SKM-1 treated with dmso at 0.1 percent for 144 hours (cell line): ENCODE measurements at regions not wholly inside any gene's neighbourhood (a gene's known extent, or its start where the extent isn't known, plus 50 kb on each side); places are given as distances from the start of the nearest gene placed in this dataset.
"Not testable (repeated sequence)": the region's sequence is repeated elsewhere in the genome, so short reads cannot be mapped to it uniquely, and the experiment has no call there.

Experiments
- DNase-seq: peaks from one replicate; lab custom pipeline; 2025; ENCODE audit not compliant: unreplicated experiment; lab: John Stamatoyannopoulos, UW

DNA sequence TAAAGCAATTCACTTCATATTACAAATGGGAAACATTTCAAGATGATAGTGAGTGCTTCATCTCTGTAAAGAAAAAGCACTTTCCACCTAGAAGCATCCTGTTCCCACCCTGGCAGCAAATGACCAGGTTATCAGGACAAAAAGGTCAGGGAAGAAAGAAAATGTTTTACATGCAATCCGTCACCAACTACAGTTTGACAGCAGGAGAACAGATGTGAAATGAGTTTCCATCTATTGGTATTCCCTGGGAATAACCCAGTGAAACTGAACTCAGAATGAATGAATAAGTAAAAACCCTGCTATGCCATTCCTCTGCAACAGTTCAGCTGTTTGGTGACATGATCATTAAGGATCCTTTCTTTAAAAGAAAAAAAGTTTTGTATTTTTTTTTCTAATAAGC lies 67.6 kb downstream of the HTR1A start:
- DNase-seq, result no peak

DNA sequence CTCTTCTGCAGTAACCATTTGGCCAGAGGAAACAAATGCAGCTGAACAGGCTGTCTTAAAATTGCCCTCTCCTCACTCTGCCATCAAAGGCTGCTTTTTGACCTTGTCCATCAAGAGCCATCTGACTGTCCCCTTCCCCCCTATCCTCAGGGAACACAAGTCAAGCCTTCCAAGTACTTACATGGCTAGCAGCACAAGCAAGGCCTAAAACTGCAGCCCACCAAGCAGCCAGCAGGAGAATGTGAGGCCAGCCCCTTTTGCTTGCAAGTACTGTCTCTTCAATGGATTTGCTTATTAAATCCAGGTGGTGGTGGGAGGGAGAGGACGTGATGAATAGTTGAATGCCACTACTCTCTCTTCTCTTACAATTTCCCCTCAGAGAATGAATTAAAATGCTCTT lies 83.5 kb downstream of the HTR1A start:
- DNase-seq, result no peak

DNA sequence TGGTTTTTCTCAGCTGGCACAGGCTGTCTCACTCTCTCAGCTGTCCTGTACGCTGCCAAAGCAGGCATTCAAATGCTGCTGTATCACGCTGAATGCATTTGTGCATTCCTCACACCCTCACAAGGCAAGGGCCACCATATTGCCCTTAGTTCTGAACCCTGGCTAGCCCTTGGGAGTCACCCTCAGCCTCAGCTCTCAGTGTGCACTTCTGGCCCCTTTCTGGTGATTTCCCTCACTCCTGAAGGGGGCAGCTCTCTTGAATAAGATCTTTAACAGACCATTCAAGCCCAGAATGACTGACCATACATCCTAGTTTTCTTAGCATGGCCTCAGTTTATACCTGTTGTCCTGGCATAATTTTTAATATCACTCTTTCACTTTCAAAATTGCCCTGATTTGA lies 84.3 kb downstream of the HTR1A start:
- no peak for DNase-seq

DNA sequence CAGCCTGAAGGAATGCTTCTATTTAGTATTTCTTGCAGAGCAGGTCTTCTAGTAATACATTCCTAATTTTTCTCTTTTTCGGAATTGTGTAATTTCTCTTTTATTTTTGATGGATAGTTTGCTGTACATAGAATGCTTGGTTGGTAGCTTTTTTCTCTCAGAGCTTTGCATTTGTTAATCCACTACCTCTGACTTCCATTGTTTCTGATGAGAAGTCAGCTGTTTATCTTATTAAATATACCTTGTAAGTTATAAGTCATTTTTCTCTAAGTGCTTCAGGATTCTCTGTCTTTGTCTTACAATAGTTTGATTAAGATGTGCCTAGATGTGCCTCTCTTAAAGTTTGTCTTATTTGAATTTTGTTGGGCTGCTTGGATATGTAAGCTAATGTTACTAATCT lies 101.9 kb downstream of the HTR1A start:
- no peak for DNase-seq

DNA sequence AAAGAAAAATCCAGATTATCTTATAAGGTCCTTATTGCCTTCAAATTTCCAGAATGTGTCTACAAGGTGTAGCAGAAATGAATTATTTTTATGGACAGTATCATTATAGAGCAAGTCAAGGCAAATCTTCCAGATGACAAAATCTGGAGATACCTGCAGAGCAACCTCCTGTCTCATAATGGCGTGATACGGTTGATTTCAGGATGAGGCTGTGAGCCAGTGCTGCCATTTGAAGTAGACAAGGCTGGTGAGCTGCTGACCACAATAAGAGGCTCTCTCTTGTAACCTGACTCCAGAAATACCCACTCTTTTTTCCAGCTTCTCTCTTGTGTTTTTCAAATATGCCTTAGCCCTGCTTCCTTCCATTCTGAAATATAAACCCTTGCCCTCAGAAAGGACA lies 108.2 kb downstream of the HTR1A start:
- DNase-seq, result no peak

DNA sequence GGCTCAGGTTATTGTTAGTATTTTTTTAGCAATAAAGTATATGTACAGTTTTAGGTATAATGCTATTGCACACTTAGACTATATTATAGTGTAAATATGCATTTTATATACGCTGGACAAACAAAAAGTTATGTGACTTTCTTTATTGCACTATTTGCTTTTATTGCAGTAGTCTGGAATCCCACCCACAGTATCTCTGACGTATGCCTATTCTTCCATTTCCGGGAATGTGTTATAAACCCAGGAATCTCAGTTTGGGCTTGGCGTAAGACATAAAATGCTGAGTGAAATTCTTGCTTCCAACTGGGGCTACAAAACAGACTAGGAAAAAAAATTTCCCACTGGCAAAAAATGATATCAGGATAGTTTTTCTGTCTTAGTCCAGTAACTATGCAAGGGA lies 119.1 kb downstream of the HTR1A start:
- DNase-seq, result no peak

DNA sequence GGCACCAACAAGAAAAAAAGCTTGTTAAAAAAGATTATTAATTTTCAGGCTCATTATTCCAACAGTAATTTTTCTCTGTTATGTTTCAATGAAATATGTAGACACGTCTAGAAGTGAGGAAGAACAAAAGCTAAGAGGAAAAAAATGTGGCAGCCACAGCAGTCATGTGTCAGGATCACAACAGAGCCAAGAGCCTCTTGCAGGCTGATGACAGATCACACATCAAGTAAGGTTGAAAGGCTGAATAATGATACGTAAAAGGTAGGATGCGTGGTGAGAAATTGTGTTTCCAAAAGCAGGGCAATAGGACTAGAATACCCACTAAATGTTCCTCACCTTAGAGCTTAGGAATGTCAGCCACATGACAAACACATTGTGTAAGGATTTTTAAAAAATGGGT lies 124.8 kb downstream of the HTR1A start:
- no peak for DNase-seq

DNA sequence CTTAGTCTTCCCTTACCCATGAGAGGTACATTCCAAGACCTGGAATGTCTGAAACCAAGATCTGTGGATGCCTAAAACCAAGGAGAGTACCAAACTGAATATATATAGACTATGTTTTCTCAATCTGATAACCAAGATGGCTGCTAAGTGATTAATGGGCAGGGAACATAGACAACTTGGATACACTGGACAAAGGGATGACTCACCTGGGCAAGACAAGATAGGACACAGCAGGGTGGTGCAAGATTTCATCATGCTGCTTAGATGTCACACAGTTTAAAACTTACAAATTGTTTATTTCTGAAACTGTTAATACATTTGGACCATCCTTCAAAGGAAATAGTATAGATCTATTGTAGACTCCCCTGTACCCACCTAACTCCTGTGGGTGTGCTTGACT lies 130.9 kb downstream of the HTR1A start:
- no peak for DNase-seq

DNA sequence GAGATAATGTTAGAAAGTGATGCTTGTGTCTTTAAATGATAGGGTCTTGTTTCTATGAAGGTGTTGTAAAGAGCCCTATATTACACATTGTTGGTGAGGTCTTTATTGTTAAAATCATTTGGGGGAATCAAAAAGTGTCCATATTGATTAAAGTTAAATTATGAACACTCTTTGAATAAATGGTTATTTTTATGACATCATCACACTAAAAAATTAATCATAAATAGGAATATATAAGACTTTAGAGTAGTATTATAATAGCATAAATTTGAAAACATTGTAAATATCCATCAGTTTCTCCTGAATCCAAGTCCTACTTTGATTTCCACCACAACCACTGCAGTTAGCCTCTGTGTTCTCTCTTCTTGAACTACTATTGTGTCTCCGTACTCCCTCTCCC lies 136.3 kb downstream of the HTR1A start:
- no peak for DNase-seq

DNA sequence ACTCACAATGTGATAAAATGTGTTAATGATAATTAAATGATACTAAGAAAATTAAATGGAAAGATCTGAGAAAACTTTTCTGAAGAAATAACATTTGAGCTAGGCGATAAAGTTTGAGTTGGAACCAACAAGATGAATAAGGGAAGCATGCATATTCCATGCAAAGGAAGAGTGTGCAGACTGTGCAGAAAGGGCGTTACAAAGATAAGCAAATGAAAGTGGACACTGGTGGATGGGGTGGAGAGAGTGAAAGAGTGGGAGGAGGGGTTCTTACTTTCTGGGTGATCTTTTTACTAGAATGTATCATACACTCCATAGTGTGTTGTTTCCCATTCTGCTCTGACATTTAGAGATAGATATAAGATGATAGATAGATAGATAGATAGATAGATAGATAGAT lies 138.7 kb downstream of the HTR1A start:
- no peak for DNase-seq

DNA sequence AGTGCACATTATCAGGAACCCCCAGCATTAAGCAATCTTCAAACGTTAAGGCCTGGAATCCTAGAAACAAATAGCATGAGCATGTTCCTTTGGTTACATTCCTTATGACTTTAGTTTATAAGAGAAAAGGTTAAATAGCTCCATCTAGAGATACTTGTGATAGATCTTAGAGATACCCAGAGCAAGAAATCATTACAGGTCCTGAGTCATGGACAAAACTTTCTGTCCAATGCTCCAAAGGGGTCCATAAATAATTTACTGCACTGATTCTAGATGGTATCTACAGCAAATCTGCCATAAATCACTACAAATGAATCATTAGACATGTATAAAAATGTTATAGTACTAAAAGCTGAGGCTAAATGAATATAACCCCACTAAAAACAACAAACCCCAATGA lies 139.6 kb downstream of the HTR1A start:
- DNase-seq, result no peak

DNA sequence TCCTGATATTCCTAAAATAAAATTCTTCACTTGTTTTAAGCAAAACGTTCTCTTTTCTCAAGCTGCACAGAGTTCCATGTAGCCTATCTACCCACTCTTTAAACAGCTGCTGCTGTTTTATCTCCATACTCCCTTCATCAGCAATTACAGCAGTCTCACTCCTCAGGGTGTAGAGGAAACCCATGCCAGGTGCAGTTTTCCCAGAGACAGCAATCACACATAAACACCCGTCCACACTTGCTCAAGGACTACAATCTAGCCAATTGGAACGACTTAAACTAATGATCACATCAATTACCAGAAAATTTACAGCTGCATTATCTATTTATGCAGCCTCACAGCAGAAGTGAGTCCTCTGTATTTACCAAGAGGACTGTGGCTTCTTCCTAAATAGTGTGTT lies 141.7 kb downstream of the HTR1A start:
- no peak for DNase-seq

DNA sequence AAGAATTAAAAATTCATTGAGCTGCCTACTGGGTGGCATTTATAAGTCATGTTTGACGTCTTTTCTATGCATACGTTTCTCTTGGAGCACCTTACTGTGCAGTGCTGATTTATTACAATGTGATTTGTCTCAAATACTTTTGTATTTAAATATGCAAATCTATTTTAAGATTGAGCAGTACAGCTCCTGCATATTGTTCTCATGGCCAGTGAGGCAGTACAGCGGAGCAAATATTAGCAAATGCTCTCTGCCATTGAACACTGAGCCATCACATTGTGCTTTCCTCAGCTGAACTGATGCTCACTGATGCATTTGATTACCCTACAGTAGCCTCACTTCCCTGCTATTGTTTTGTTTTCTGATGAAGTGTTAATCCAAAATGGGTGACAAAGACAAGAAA lies 149.6 kb downstream of the HTR1A start:
- DNase-seq, result no peak

DNA sequence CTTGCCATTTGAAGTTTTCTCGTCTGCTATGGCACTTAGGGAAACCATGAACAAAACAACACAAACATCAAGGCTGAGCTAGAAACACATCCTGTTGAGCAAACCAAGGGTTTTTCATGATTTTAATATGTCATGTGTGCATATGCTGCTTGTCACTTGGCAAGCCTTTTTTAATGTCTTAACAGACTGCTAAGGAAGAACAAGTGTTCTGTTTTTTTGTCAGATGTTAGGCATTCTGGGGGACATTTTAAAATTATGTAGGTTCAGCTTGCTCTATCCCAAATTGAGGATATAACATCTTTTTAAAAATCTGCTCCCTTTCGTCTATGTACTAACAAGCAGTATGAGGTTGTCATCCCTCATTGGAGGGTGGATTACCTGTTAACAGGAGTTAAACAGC lies 150.3 kb downstream of the HTR1A start:
- no peak for DNase-seq

DNA sequence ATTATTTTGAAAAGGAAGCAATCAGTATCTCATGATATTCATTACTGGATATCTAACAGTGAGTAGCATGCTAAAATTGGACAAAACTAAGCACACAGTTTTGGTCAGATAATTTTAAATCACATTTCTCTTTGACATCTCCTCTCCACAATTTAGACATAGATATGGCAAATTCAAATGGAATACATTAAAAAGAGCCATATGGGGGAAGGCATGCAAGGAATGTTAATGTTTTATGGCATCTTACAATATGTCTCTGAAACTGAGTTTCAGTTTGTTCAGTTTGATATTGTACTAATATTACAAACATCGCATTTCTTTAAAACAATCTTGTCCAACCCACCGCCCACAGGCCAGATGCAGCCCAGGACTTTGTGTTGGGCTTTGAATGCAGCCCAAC lies 151.0 kb downstream of the HTR1A start:
- DNase-seq, result no peak

DNA sequence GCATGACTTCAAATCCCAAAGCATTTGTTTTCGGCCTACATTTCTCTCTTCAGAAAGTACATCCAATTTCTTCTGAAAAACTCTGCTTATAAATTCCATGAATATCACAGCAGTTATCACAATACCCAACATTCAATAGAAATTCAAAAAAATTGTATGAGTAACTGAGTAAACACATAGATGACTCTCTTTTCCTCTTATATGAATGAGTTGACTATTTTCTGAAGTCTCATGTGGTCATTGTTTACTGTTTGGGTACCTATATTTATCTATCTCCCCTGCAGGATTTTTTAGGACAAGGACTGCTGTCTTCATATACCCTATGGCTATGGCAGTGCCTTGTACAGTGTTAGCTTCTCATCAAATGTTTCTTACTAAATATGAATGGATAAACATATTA lies 157.1 kb downstream of the HTR1A start:
- no peak for DNase-seq

DNA sequence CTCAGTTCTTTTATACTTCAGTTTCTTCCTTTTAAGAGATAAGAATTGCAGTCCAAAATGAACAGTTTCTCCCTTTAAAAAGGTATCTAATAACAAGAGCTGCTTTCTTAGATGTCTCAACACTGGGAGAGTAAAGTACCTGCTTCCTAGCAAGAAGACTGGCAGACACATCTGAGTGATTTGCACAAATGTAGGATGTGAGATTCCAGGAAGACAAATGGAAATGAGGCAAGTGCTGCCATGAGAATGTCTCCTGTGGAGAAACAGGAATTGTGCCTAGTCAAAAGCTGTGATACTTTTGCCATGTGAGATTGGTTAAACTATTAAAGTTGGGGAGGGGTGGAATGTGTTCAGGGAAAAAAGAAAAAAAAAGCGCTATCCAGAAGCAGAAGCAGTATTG lies 159.1 kb downstream of the HTR1A start:
- DNase-seq, result no peak

DNA sequence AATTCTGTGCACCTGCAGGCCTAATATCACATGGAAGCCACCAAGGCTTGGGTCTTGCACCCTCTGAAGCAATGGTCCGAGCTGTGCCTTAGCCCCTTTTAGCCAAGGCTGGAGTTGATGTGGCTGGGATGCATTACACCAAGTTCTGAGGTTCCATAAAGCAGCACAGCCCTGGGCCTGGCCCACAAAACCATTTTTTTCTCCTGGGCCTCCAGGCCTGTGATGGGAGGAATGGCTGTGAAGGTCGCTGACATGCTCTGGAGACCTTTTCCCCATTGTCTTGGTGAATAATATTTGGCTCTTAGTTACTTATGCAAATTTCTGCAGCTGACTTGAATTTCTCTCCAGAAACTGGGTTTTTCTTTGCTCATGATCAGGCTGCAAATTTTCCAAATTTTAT lies 167.3 kb downstream of the HTR1A start:
- DNase-seq, result no peak

DNA sequence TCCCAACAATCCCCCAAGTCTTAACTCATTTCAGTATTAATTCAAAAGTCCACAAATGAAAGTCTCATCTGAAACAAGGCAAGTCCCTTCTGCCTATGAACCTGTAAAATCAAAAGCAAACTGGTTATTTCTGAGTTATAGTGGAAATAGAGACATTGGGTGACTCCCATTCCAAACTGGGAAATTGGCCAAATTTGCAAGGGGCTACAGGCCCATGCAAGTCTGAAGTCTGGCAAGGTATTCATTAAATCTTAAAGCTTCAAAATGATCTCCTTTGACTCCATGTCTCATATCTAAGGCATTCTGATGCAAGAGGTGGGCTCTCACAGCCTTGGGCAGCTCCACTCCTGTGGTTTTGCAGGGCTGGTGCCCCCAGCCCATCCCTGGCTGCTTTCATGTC lies 167.9 kb downstream of the HTR1A start:
- DNase-seq, result no peak

DNA sequence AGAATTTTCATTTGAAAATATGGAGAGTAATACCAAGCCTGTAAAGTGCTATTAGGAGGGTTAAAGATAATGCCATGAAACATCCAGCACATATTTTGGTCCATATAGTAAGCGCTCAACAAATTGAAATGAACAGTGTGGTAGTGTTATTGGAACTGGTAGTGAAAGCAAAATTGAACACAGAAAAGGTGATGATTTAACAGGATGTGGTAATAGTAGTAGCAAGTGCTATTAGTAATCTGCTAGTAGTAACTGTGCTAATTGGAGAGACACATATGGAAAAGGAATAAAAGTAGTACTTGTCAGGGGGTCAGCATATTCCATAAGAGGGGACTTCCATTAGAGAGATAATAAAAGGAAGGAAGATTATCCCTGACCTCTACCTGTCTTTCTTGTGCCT lies 187.3 kb downstream of the HTR1A start:
- DNase-seq, result no peak

DNA sequence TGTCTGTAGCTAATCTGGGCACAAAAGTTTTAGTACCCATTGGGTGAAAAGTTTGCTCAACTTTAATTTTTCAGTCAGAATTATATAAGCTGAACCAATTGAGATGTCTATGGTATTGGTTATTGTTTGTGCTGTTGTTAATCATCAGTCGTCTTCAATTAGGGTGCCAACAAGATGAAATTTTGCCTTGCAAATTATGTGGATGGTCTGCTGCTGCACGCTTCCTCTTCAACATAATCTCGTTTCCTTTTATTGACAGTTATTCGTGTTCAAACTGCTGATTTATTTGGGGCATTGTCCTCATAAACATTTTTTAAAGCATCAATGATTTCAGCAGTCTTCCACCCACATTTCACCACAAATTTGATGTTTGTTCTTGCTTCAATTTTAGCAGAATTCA lies 194.0 kb downstream of the HTR1A start:
- no peak for DNase-seq

DNA sequence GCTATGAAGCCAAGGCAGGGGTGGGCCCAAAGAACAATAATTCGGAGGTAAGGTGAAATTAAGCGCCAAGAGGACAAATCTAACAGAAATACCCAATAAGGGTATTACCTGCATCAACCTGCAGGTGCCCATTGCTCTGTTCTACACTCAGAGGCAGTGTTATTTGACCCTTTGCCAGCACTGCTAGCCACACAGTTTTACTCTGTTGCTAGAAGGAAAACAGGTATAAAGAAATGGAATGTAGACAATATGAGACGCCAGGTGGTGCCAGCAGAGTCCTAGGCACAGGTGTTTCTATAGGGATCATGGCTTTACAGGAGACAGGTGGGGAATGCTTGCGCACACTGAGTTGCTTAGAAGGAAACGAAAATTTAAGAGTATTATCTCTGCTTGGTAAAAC lies 201.3 kb downstream of the HTR1A start:
- DNase-seq, result no peak

DNA sequence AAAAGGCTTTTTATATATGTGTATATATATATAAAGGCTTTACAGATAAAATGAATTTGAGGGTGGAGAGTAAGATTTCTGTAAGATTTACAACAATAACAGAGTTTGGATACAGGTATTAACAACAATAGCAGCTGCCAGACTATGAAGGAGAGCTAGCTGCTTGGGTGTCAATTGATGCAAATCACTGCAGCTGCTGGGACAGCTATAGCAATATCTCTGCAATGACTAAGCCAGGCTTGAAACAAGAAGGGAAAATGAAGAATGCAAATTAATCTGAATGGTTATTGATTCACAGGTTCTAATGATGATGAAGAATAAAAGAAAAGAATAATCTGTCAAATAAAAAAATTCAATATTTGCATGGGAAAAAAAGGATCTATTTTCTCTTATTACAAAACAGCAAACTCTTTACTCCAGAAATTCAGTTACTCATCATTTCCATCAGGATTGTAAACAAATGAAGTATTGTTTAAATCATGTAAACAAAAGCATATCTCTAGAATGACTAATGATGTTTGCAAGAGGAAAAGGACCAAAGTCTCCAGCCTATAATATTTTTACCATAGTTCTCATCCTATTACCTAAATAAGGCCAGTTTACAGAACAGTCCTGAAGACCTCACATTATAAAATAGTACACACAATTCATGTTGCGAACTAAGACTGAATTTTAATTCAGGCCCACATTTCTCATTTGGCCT lies 219.0 kb downstream of the HTR1A start:
- DNase-seq, result no peak

DNA sequence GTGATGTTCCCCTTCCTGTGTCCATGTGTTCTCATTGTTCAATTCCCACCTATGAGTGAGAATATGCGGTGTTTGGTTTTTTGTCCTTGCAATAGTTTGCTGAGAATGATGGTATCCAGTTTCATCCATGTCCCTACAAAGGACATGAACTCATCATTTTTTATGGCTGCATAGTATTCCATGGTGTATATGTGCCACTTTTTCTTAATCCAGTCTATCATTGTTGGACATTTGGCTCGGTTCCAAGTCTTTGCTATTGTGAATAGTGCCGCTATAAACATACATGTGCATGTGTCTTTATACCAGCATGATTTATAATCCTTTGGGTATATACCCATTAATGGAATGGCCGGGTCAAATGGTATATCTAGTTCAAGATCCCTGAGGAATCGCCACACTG lies 229.4 kb downstream of the HTR1A start:
- not testable (repeated sequence) for DNase-seq
